Mesodermal cell (in vitro differentiated cells): ENCODE measurements at regions not wholly inside any gene's neighbourhood (a gene's known extent, or its start where the extent isn't known, plus 50 kb on each side); places are given as distances from the start of the nearest gene placed in this dataset.

Source experiments
- H3K27ac ChIP-seq: 2 replicates; pipeline ENCODE4 v1.7.0; 2013; ENCODE audit warnings: mild to moderate bottlenecking, low read depth, low read length, moderate library complexity; ENCODE audit not compliant: severe bottlenecking
- H3K36me3 ChIP-seq: 2 replicates; pipeline ENCODE4 v1.7.1; 2013; ENCODE audit warnings: mild to moderate bottlenecking, low read length, moderate library complexity; ENCODE audit not compliant: control insufficient read depth, insufficient read depth
- H3K4me1 ChIP-seq: one replicate; pipeline ENCODE4 v1.7.1; 2013; ENCODE audit warnings: mild to moderate bottlenecking, low read length; ENCODE audit not compliant: insufficient read depth, control insufficient read depth, poor library complexity, severe bottlenecking
- H3K4me3 ChIP-seq: 2 replicates; pipeline ENCODE4 v1.7.0; 2013; ENCODE audit warnings: low read length, control low read depth, mild to moderate bottlenecking; ENCODE audit not compliant: insufficient read depth, poor library complexity, severe bottlenecking; ENCODE audit errors: extremely low read depth
- H3K9me3 ChIP-seq: 2 replicates; pipeline ENCODE4 v1.7.1; 2013; ENCODE audit warnings: mild to moderate bottlenecking, low read length, moderate library complexity; ENCODE audit not compliant: control insufficient read depth
- WGBS, 2 experiments: methylation state at CpG; one replicate each; pipeline ENCODE4 v1.1.5; 2013; ENCODE audit warnings: missing lambda C conversion rate in 2 of 2; ENCODE audit not compliant: insufficient coverage in 2 of 2; 5-methylcytosine and 5-hydroxymethylcytosine counted together

- Histone ChIP-seq H3K4me1 (no peaks in the 10 kb centered on the region), H3K9me3 (no peaks in the 10 kb centered on the region), H3K36me3 (no peaks in the 10 kb centered on the region), H3K4me3 (no peak overlapping the region), H3K27ac (no peak overlapping the region)
- WGBS, 2 experiments = no CpG with 5 or more reads among the region's 4 CpGs
Observed at GRCh38 chr2:81078102-81078501, 773.5 kb upstream of the LRRTM1 start.

- Histone ChIP-seq H3K27ac (peak overlapping the region; percentile 11), H3K4me3 (no peak overlapping the region), H3K4me1 (no peaks in the 10 kb centered on the region), H3K9me3 (no peaks in the 10 kb centered on the region), H3K36me3 (no peaks in the 10 kb centered on the region)
- WGBS, 2 experiments = 50 to 62% methylated on average over 1 to 3 of the region's 5 CpGs
Observed at GRCh38 chr2:81077396-81077795, 772.8 kb upstream of the LRRTM1 start.

- Histone ChIP-seq H3K36me3 (no peaks in the 10 kb centered on the region), H3K9me3 (no peaks in the 10 kb centered on the region), H3K4me1 (no peaks in the 10 kb centered on the region), H3K4me3 (no peak overlapping the region), H3K27ac (no peak overlapping the region)
- no CpG with 5 or more reads among the region's 1 CpG for WGBS, 2 experiments
Observed at GRCh38 chr2:81073412-81073811, 768.9 kb upstream of the LRRTM1 start.

- H3K4me3 ChIP-seq = no peak overlapping the region
- H3K27ac ChIP-seq = no peak overlapping the region
- no peaks in the 10 kb centered on the region for H3K9me3 ChIP-seq
- no peaks in the 10 kb centered on the region for H3K36me3 ChIP-seq
- no peaks in the 10 kb centered on the region for H3K4me1 ChIP-seq
- WGBS, 2 experiments = 100% methylated on average over 1 of the region's 1 CpG; no CpG with 5 or more reads in 1 of the 2 experiments
Observed at GRCh38 chr2:81068144-81068543, 763.6 kb upstream of the LRRTM1 start.

GRCh38 chr2:81061016-81061415, 756.5 kb upstream of the LRRTM1 start:
- H3K4me3 ChIP-seq = no peak overlapping the region
- H3K4me1 ChIP-seq = peaks cover 10% of the 10 kb centered on the region
- no peak overlapping the region for H3K27ac ChIP-seq
- H3K36me3 ChIP-seq = no peaks in the 10 kb centered on the region
- H3K9me3 ChIP-seq = no peaks in the 10 kb centered on the region
- 50 to 71% methylated on average over 1 of the region's 2 CpGs for WGBS, 2 experiments

- no peaks in the 10 kb centered on the region for H3K9me3 ChIP-seq
- no peak overlapping the region for H3K27ac ChIP-seq
- no peaks in the 10 kb centered on the region for H3K36me3 ChIP-seq
- no peaks in the 10 kb centered on the region for H3K4me1 ChIP-seq
- 69 to 80% methylated on average over 1 to 2 of the region's 4 CpGs for WGBS, 2 experiments
- no peak overlapping the region for H3K4me3 ChIP-seq
Observed at GRCh38 chr2:81050580-81051095, 746.1 kb upstream of the LRRTM1 start.

- Histone ChIP-seq H3K27ac (no peak overlapping the region), H3K4me3 (no peak overlapping the region), H3K9me3 (no peaks in the 10 kb centered on the region), H3K36me3 (no peaks in the 10 kb centered on the region), H3K4me1 (no peaks in the 10 kb centered on the region)
- no CpG with 5 or more reads among the region's 1 CpG for WGBS, 2 experiments
Observed at GRCh38 chr2:81043681-81044080, 739.1 kb upstream of the LRRTM1 start.

- no CpG with 5 or more reads among the region's 2 CpGs for WGBS, 2 experiments
Observed at GRCh38 chr2:81007104-81007503, 702.6 kb upstream of the LRRTM1 start.

GRCh38 chr2:81002906-81003305, 698.4 kb upstream of the LRRTM1 start:
- no peaks in the 10 kb centered on the region for H3K36me3 ChIP-seq
- no peak overlapping the region for H3K27ac ChIP-seq
- no peak overlapping the region for H3K4me3 ChIP-seq
- no peaks in the 10 kb centered on the region for H3K9me3 ChIP-seq
- H3K4me1 ChIP-seq = no peaks in the 10 kb centered on the region
- 90 to 93% methylated on average over 2 of the region's 2 CpGs for WGBS, 2 experiments

More at GRCh38 chr2:81007104-81007503, 702.6 kb upstream of the LRRTM1 start:
- H3K27ac ChIP-seq = no peak overlapping the region
- no peaks in the 10 kb centered on the region for H3K4me1 ChIP-seq
- no peak overlapping the region for H3K4me3 ChIP-seq
- H3K9me3 ChIP-seq = no peaks in the 10 kb centered on the region
- H3K36me3 ChIP-seq = no peaks in the 10 kb centered on the region

- Histone ChIP-seq H3K4me1 (no peaks in the 10 kb centered on the region), H3K27ac (no peak overlapping the region), H3K9me3 (no peaks in the 10 kb centered on the region), H3K4me3 (no peak overlapping the region), H3K36me3 (no peaks in the 10 kb centered on the region)
- 93% methylated on average over 2 of the region's 2 CpGs; no CpG with 5 or more reads in 1 of the 2 experiments for WGBS, 2 experiments
Observed at GRCh38 chr2:80987466-80987865, 682.9 kb upstream of the LRRTM1 start.

- Histone ChIP-seq H3K9me3 (peaks cover 12% of the 10 kb centered on the region), H3K4me3 (no peak overlapping the region), H3K4me1 (peaks cover 4% of the 10 kb centered on the region), H3K27ac (no peak overlapping the region), H3K36me3 (no peaks in the 10 kb centered on the region)
Observed at GRCh38 chr2:80969900-80970299, 665.3 kb upstream of the LRRTM1 start.
